ENCODE measurements at regions not wholly inside any gene's neighbourhood (a gene's known extent, or its start where the extent isn't known, plus 50 kb on each side); places are given as distances from the start of the nearest gene placed in this dataset.

DNA sequence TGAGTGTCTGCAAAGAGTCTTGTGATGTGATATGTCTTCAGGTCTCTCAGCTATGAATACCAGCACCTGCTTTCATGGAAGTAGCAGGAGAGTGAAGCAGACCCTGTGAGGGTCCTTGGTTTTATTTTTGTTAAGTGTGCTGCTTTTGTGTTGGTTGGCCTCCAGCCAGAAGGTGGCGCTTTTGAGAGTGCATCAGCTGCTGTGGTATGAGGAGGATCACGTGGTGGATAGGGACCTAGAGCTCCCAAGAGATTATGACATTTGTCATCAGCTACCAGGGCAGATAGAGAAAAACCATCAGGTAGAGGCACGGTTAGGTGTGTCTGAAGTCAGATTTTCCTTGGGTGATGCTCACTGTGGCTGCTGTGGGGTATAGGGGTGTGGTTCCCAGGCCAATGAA, 1232.1 kb downstream of the MRPL39 start:
- no peak overlapping the region for H3K27ac Mint-ChIP-seq (ENCODE audit: unreplicated experiment)
- intact Hi-C loops (cut with micrococcal nuclease; ENCODE audit: unreplicated experiment): no loop called here

DNA sequence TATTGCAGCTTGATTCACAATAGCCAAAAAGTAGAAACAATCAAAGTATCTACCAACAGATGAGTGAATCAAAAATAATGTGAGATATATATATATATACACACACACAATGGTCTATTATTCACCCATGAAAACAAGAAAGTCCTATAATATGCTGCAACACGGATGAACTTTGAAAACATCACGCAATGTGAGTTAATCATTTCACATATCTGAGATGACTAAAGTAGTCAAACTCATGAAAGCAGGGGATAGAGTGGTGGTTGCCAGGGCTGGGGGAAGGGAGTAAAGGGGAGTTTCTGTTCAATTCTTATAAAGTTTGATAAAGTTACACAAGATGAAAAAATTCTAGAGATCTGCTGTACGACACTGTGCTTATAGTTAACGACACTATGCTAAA, 1234.8 kb downstream of the MRPL39 start:
- CTCF ChIA-PET: no interaction called here
- H3K9me3 Mint-ChIP-seq (ENCODE audit: low read depth, unreplicated experiment): peaks cover 8% of the 10 kb centered on the region
- no peaks in the 10 kb centered on the region for H3K27me3 Mint-ChIP-seq (ENCODE audit: unreplicated experiment)
- TF ChIP-seq, protein P1, sequence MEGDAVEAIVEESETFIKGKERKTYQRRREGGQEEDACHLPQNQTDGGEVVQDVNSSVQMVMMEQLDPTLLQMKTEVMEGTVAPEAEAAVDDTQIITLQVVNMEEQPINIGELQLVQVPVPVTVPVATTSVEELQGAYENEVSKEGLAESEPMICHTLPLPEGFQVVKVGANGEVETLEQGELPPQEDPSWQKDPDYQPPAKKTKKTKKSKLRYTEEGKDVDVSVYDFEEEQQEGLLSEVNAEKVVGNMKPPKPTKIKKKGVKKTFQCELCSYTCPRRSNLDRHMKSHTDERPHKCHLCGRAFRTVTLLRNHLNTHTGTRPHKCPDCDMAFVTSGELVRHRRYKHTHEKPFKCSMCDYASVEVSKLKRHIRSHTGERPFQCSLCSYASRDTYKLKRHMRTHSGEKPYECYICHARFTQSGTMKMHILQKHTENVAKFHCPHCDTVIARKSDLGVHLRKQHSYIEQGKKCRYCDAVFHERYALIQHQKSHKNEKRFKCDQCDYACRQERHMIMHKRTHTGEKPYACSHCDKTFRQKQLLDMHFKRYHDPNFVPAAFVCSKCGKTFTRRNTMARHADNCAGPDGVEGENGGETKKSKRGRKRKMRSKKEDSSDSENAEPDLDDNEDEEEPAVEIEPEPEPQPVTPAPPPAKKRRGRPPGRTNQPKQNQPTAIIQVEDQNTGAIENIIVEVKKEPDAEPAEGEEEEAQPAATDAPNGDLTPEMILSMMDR (IDR thresholded peaks at IDR 0.05; ENCODE audit: unreplicated experiment): no peak
- intact Hi-C loops (cut with micrococcal nuclease; ENCODE audit: unreplicated experiment): no loop called here
- peak; percentile 27 for DNase-seq
- no TSS peak for BruUV-seq (replicated peaks)
- H3K4me3 Mint-ChIP-seq (ENCODE audit: low read depth, unreplicated experiment): peak overlapping the region; percentile 11
- H3K27ac Mint-ChIP-seq (ENCODE audit: unreplicated experiment): peak overlapping the region; percentile 67
- H3K36me3 Mint-ChIP-seq (ENCODE audit: insufficient read depth, unreplicated experiment): no peaks in the 10 kb centered on the region
- H3K4me1 Mint-ChIP-seq (ENCODE audit: low read depth, unreplicated experiment): peaks cover 8% of the 10 kb centered on the region

More for the DNA sequence above, 1232.1 kb downstream of the MRPL39 start:
- peaks cover under 1% of the 10 kb centered on the region for H3K4me1 Mint-ChIP-seq (ENCODE audit: low read depth, unreplicated experiment)
- H3K27me3 Mint-ChIP-seq (ENCODE audit: unreplicated experiment): no peaks in the 10 kb centered on the region
- TF ChIP-seq, protein P1 (IDR thresholded peaks at IDR 0.05; ENCODE audit: unreplicated experiment): no peak
- BruUV-seq (replicated peaks): no TSS peak
- no peak for DNase-seq
- H3K9me3 Mint-ChIP-seq (ENCODE audit: low read depth, unreplicated experiment): peaks cover 8% of the 10 kb centered on the region
- H3K4me3 Mint-ChIP-seq (ENCODE audit: low read depth, unreplicated experiment): no peak overlapping the region
- H3K36me3 Mint-ChIP-seq (ENCODE audit: insufficient read depth, unreplicated experiment): no peaks in the 10 kb centered on the region
- CTCF ChIA-PET: no interaction called here

DNA sequence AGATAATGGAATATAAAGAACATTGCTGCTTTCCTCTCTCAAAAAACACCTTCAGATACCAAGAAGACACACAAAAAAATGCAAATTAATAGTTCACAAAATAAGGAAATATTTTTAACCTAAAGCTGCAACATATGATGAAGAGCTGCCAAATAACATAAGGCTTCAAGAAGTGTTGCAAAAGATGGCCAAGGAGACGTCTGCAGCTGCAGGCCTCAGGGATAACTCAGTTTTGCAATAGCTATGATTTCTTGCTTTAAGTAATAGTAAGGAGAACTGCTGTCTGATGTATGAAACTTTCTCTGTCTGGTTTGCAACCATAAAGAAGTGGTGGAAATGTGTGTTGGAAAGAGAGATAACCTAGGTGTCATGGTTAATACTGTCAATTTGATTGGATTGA, 1237.5 kb downstream of the MRPL39 start:
- DNase-seq: no peak
- Mint-ChIP-seq H3K27ac (ENCODE audit: unreplicated experiment) (peak overlapping the region; percentile 52), H3K4me3 (ENCODE audit: low read depth, unreplicated experiment) (no peak overlapping the region), H3K27me3 (ENCODE audit: unreplicated experiment) (no peaks in the 10 kb centered on the region), H3K9me3 (ENCODE audit: low read depth, unreplicated experiment) (peaks cover 4% of the 10 kb centered on the region), H3K4me1 (ENCODE audit: low read depth, unreplicated experiment) (peaks cover 14% of the 10 kb centered on the region), H3K36me3 (ENCODE audit: insufficient read depth, unreplicated experiment) (no peaks in the 10 kb centered on the region)
- BruUV-seq (replicated peaks): no TSS peak
- intact Hi-C loops (cut with micrococcal nuclease; ENCODE audit: unreplicated experiment): no loop called here
- TF ChIP-seq, protein P1 (IDR thresholded peaks at IDR 0.05; ENCODE audit: unreplicated experiment): no peak
- CTCF ChIA-PET: no interaction called here

DNA sequence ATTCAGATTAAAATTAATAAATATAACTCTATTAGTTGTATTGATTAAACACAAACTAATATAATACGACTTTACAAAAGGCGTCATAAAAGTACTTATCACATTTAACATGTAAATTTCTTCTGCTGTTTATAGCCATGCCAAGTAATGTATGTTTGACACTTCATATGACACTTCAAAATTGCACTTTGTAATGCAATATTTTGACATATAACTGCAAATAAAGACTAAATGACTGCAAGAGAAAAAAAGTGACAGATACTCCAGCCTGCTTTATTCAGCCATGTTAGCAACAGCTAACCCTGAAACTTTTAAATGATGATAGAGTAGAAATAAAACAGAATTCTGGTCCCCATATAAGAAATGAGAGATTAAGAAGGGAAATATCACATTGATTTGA, 1238.0 kb downstream of the MRPL39 start:
- DNase-seq: no peak
- Mint-ChIP-seq H3K36me3 (ENCODE audit: insufficient read depth, unreplicated experiment) (no peaks in the 10 kb centered on the region), H3K4me3 (ENCODE audit: low read depth, unreplicated experiment) (no peak overlapping the region), H3K27ac (ENCODE audit: unreplicated experiment) (peak overlapping the region; percentile 52), H3K9me3 (ENCODE audit: low read depth, unreplicated experiment) (no peaks in the 10 kb centered on the region), H3K4me1 (ENCODE audit: low read depth, unreplicated experiment) (peaks cover 14% of the 10 kb centered on the region), H3K27me3 (ENCODE audit: unreplicated experiment) (no peaks in the 10 kb centered on the region)
- intact Hi-C loops (cut with micrococcal nuclease; ENCODE audit: unreplicated experiment): no loop called here
- TF ChIP-seq, protein P1 (IDR thresholded peaks at IDR 0.05; ENCODE audit: unreplicated experiment): no peak
- BruUV-seq (replicated peaks): no TSS peak
- CTCF ChIA-PET: no interaction called here

All from Calu3 (cell line).